ENCODE measurements at regions not wholly inside any gene's neighbourhood (a gene's known extent, or its start where the extent isn't known, plus 50 kb on each side); places are given as distances from the start of the nearest gene placed in this dataset.

DNA sequence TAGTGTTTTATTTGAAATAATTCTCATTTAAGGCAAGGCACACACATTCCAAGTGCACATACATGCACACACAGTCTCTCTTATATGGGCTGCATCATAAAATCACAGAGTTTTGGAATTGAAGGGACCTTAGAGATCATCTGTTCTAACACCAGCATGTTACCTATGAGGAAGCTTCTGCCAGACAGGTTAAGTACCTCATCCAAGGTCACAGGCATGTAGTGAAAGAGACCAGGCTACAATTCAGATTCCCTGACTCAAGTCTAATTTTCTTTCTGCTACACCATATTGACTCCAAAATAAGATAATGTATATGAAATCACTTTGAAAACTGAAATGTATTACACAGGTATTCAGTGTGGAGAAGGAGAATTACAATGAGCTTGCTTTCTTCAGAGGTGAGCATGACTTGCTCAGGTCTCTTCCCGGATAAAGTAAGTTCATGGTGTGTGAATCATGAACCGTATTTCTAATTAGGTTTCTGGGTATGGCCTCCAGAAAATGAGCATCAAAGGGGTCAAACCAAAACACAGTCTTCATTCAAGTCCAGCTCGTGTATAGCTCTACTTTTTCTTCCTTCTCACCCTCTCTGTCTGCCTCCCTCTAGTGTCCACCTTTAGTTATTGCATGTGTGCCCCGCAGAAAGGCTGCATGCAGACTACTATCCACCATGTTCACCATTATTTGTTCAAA is 411.9 kb downstream of the FUT8 start:
- ATAC-seq (ENCODE audit: low FRiP score) (no peak), DNase-seq (ENCODE audit: low spot score) (no peak)
- TF ChIP-seq, protein P1, sequence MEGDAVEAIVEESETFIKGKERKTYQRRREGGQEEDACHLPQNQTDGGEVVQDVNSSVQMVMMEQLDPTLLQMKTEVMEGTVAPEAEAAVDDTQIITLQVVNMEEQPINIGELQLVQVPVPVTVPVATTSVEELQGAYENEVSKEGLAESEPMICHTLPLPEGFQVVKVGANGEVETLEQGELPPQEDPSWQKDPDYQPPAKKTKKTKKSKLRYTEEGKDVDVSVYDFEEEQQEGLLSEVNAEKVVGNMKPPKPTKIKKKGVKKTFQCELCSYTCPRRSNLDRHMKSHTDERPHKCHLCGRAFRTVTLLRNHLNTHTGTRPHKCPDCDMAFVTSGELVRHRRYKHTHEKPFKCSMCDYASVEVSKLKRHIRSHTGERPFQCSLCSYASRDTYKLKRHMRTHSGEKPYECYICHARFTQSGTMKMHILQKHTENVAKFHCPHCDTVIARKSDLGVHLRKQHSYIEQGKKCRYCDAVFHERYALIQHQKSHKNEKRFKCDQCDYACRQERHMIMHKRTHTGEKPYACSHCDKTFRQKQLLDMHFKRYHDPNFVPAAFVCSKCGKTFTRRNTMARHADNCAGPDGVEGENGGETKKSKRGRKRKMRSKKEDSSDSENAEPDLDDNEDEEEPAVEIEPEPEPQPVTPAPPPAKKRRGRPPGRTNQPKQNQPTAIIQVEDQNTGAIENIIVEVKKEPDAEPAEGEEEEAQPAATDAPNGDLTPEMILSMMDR (IDR thresholded peaks at IDR 0.05): peak in 1 of 3 donors; percentile 55

DNA sequence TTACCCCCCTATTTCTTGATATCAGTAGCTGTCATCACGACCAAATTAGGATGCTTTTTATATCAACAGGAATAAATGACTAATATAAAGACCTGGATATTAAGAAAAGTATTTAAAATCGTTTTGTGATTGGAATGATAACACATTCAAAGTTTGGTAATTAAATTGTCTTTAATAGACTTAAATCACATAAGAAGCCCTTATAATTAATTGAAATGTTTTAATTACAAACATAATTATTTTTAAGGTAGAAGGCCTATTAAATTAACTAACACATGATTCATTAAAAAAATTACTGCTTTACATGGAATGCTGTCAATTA is 412.4 kb downstream of the FUT8 start:
- TF ChIP-seq, protein P1 (IDR thresholded peaks at IDR 0.05): no peak
- no peak for DNase-seq (ENCODE audit: low spot score)
- ATAC-seq (ENCODE audit: low FRiP score): no peak

DNA sequence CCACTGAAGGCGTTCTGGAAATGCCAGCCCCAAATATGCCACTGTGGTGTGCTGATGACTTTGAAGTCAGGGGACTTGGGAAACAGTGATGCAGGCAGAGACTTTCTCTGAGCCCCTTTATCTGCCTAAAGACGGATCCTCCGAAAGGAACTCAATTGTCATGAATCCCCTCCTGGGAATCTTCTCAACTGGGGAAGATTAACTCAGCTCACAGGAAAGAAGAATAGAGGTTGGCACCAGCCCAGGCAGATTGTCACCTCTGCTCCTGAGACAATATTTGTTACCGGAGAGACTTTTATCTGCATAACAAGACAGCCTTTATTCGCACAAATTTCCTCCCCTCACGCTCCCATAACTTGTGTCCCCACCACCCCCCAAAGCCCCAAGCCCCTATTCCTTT is 414.4 kb downstream of the FUT8 start:
- DNase-seq (ENCODE audit: low spot score) (no peak), ATAC-seq (ENCODE audit: low FRiP score) (no peak)
- TF ChIP-seq, protein P1 (IDR thresholded peaks at IDR 0.05): no peak

DNA sequence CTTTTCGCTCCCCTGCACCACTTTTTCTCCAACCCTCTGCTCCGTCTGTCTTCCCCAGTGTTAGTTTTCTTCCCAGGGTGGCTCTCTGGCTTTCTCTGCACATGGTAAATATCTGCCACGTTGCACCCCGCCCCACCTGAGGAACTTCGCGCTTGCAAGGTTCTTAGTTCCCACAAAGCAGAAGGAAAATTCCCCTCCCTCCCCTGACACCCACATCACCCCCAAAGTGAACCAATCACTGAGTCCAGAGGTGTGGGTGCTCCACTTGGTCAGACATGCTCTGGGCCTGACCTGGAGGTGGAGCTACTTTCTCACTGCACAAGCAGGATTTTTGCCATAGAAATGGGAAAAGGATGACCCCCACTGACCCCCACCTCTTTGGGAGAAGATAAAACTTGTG is 415.0 kb downstream of the FUT8 start:
- no peak for ATAC-seq (ENCODE audit: low FRiP score)
- DNase-seq (ENCODE audit: low spot score): no peak
- TF ChIP-seq, protein P1 (IDR thresholded peaks at IDR 0.05): no peak

DNA sequence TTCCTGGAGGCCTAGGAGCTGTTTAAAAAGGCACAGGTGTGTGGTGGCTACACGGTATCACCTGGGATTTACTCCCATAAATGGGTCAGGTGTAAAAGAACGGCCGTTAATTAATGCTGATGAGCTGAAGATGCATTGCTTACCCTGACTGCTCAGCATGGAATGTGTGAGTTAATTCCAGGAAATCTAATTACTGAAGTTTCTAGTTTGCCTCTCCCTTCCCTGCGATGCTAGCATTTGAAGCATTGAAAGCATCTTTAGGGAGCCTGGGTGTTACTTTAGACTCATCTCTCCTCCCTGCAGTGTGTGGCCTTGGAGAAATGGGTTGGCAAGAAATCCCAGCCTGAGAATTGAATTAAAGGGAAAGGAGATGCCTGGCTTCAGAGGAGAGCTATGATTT is 415.9 kb downstream of the FUT8 start:
- TF ChIP-seq, protein P1 (IDR thresholded peaks at IDR 0.05): no peak
- DNase-seq (ENCODE audit: low spot score) (no peak), ATAC-seq (ENCODE audit: low FRiP score) (no peak)

DNA sequence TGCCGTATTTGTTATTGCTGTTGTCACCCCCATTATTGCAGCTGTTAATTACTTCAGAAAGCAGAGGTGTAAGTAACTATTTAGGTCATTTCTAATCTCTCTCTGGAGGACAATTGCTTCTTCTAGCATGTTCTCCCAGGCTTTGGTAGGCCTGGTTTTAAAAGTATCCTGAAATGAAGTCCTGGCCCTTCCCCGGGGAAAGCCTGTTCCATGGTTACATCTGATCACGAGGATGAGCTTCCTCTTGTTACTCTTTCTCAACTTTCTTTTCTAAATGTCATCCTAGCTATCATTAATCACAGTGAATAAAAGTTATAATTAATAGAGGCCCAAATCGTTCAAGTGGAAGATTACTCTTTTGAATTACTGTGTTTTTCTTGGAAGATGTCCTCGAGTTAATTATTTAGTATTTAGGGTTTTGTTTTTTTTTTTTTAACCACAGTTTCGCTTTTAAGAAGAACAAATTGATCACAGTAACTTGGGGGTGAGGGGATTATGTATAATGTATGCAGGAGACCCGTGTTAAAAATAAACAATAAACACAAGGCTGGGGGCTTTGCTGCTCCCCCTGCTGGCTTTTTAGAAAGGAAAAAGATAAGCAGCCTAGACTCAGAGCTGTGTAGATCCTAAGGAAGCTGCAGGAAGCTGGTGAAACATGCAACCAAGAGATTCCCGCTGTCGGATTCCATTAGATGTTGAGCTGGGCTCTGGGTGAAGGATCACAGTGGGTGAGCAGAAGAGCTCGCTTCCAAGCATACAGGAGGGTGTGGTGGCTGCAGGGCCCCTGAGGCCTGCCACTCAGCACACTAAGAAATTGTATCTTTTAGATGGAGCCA is 420.1 kb downstream of the FUT8 start:
- TF ChIP-seq, protein P1 (IDR thresholded peaks at IDR 0.05): no peak

More for the DNA sequence above, 420.1 kb downstream of the FUT8 start:
- ATAC-seq (ENCODE audit: low FRiP score) (no peak), DNase-seq (ENCODE audit: low spot score) (no peak)

Measured in omental fat pad (tissue), 3 donors.